HK-2 (cell line): ENCODE measurements at regions not wholly inside any gene's neighbourhood (a gene's known extent, or its start where the extent isn't known, plus 50 kb on each side); places are given as distances from the start of the nearest gene placed in this dataset.
A peak's percentile ranks its signal among the peaks of the same experiment; 100 is the strongest.

Experiments used
- DNase-seq: peaks from one replicate; pipeline ENCODE4 v3.0.0-alpha.2; 2018; ENCODE audit not compliant: unreplicated experiment

GRCh38 chrX:42096265-42096920, 173.0 kb upstream of the CASK start:
- DNase-seq: peak; percentile 81

GRCh38 chrX:42094218-42094617, 170.9 kb upstream of the CASK start:
- DNase-seq: peak; percentile 10

GRCh38 chrX:42093756-42094155, 170.4 kb upstream of the CASK start:
- peak; percentile 58 for DNase-seq

- DNase-seq: no peak
Observed at GRCh38 chrX:42090395-42090794, 167.0 kb upstream of the CASK start.

GRCh38 chrX:42089031-42089430, 165.7 kb upstream of the CASK start:
- DNase-seq: no peak

GRCh38 chrX:42087960-42088359, 164.6 kb upstream of the CASK start:
- DNase-seq: no peak

GRCh38 chrX:42085836-42086235, 162.5 kb upstream of the CASK start:
- DNase-seq: peak; percentile 11

GRCh38 chrX:42079968-42080367, 156.6 kb upstream of the CASK start:
- no peak for DNase-seq

- no peak for DNase-seq
Observed at GRCh38 chrX:42077675-42078074, 154.3 kb upstream of the CASK start.

- DNase-seq: no peak
Observed at GRCh38 chrX:42075032-42075431, 151.7 kb upstream of the CASK start.

- no peak for DNase-seq
Observed at GRCh38 chrX:42073448-42073847, 150.1 kb upstream of the CASK start.

- DNase-seq: no peak
Observed at GRCh38 chrX:42070866-42071265, 147.5 kb upstream of the CASK start.

GRCh38 chrX:42054256-42054655, 130.9 kb upstream of the CASK start:
- no peak for DNase-seq

- DNase-seq: no peak
Observed at GRCh38 chrX:42050345-42050744, 127.0 kb upstream of the CASK start.

- no peak for DNase-seq
Observed at GRCh38 chrX:42047886-42048285, 124.5 kb upstream of the CASK start.

GRCh38 chrX:42028109-42028508, 104.8 kb upstream of the CASK start:
- DNase-seq: no peak

GRCh38 chrX:42027367-42028000, 104.1 kb upstream of the CASK start:
- no peak for DNase-seq

- no peak for DNase-seq
Observed at GRCh38 chrX:42025861-42026260, 102.5 kb upstream of the CASK start.

- no peak for DNase-seq
Observed at GRCh38 chrX:42023122-42023521, 99.8 kb upstream of the CASK start.

GRCh38 chrX:42022158-42022557, 98.8 kb upstream of the CASK start:
- no peak for DNase-seq

- no peak for DNase-seq
Observed at GRCh38 chrX:42021058-42021457, 97.7 kb upstream of the CASK start.

GRCh38 chrX:42020225-42020624, 96.9 kb upstream of the CASK start:
- no peak for DNase-seq

- no peak for DNase-seq
Observed at GRCh38 chrX:42017971-42018370, 94.6 kb upstream of the CASK start.

- no peak for DNase-seq
Observed at GRCh38 chrX:42000836-42001235, 77.5 kb upstream of the CASK start.
